CD4-positive, alpha-beta T cell (primary cell): ENCODE measurements at regions not wholly inside any gene's neighbourhood (a gene's known extent, or its start where the extent isn't known, plus 50 kb on each side); places are given as distances from the start of the nearest gene placed in this dataset.

ENCODE experiments used
- ATAC-seq: fragments of 200-7000 bp; cut with Tn5 transposase; one replicate; pipeline ENCODE4 v1.10.0; 2022; ENCODE audit warnings: mild to moderate bottlenecking; ENCODE audit not compliant: poor library complexity
- CTCF ChIA-PET: fragments of 350-600 bp; sonication (Branson Sonifier 250); formaldehyde crosslinking; loops from one replicate; lab custom pipeline; 2021; ENCODE audit warnings: antibody characterized with exemption, inconsistent platforms; lab: Charles Lee
- POLR2A ChIA-PET: fragments of 350-600 bp; sonication (Branson Sonifier 250); formaldehyde crosslinking; loops from one replicate; lab custom pipeline; 2021; ENCODE audit warnings: antibody characterized with exemption, inconsistent platforms; lab: Charles Lee
- DNase-seq, 14 experiments: peaks; one replicate each; pipeline ENCODE4 v3.0.0-alpha.2; 2013 to 2020; ENCODE audit warnings: mixed read lengths in 2 of 14
- H3K27ac ChIP-seq, 2 donors: one replicate each; pipeline versions ENCODE4 v1.5.1 to v1.7.0; 2013; ENCODE audit warnings: low read length in 2 of 2, low read depth in 1 of 2, mild to moderate bottlenecking in 1 of 2
- H3K27me3 ChIP-seq, 2 experiments: 1 replicate in 1 of 2; 2 replicates in 1 of 2; pipeline versions ENCODE4 v1.6.1 to v1.7.0; 2013; ENCODE audit warnings: low read length in 2 of 2, control low read depth in 1 of 2, mild to moderate bottlenecking in 1 of 2, moderate library complexity in 1 of 2; ENCODE audit not compliant: insufficient read depth in 2 of 2, control insufficient read depth in 1 of 2
- H3K36me3 ChIP-seq: one replicate; pipeline ENCODE4 v1.6.1; 2013; ENCODE audit warnings: low read length, control low read depth; ENCODE audit not compliant: insufficient read depth
- H3K4me1 ChIP-seq: one replicate; pipeline ENCODE4 v1.6.1; 2013; ENCODE audit warnings: low read length, control low read depth; ENCODE audit not compliant: insufficient read depth
- H3K4me3 ChIP-seq: one replicate; pipeline ENCODE4 v1.5.1; 2013; ENCODE audit warnings: mild to moderate bottlenecking, low read length, moderate library complexity
- H3K9me3 ChIP-seq, 2 experiments: 1 replicate in 1 of 2; 2 replicates in 1 of 2; pipeline versions ENCODE4 v1.6.1 to v1.7.0; 2013; ENCODE audit warnings: low read length in 2 of 2, mild to moderate bottlenecking in 2 of 2, control low read depth in 1 of 2, moderate library complexity in 1 of 2; ENCODE audit not compliant: control insufficient read depth in 1 of 2, insufficient read depth in 1 of 2
- H3K27ac Mint-ChIP-seq: one replicate; pipeline ENCODE4 v1.8.0; 2020; ENCODE audit warnings: mixed read lengths
- H3K27me3 Mint-ChIP-seq: one replicate; pipeline ENCODE4 v1.8.0; 2021; ENCODE audit warnings: mixed read lengths
- H3K36me3 Mint-ChIP-seq: one replicate; pipeline ENCODE4 v1.8.0; 2021; ENCODE audit warnings: low read depth, mixed read lengths
- H3K4me1 Mint-ChIP-seq: one replicate; pipeline ENCODE4 v1.8.0; 2021; ENCODE audit warnings: low read depth, mixed read lengths
- H3K4me3 Mint-ChIP-seq: one replicate; pipeline ENCODE4 v1.8.0; 2020; ENCODE audit warnings: mild to moderate bottlenecking, mixed read lengths
- H3K9me3 Mint-ChIP-seq: one replicate; pipeline ENCODE4 v1.8.0; 2020; ENCODE audit warnings: mixed read lengths
- CTCF ChIP-seq: fragments of 200-600 bp; IDR thresholded peaks from one replicate; pipeline ENCODE4 v1.8.0; 2022; ENCODE audit warnings: antibody characterized with exemption, mild to moderate bottlenecking
- intact Hi-C, 2 experiments: fragments of 100-400 bp; cut with DNase I in 1 of 2; cut with micrococcal nuclease in 1 of 2; formaldehyde crosslinking; loops; one replicate each; pipeline versions ENCODE4 v1.15.1 to v1.9.0; 2023 to 2025; cut with DNase I, micrococcal nuclease

- no peak for TF ChIP-seq CTCF
- no peaks in the 10 kb centered on the region for H3K4me1 Mint-ChIP-seq
- Histone ChIP-seq H3K9me3 (no peaks in the 10 kb centered on the region), H3K27me3 (no peaks in the 10 kb centered on the region), H3K4me3 (no peak overlapping the region), H3K27ac (no peak overlapping the region), H3K4me1 (no peaks in the 10 kb centered on the region), H3K36me3 (no peaks in the 10 kb centered on the region)
- no peak for ATAC-seq
- ChIA-PET CTCF (no interaction called here), POLR2A (no interaction called here)
- no peaks in the 10 kb centered on the region for H3K9me3 Mint-ChIP-seq
- H3K4me3 Mint-ChIP-seq, result no peak overlapping the region
- H3K27ac Mint-ChIP-seq, result no peak overlapping the region
- no peaks in the 10 kb centered on the region for H3K27me3 Mint-ChIP-seq
- H3K36me3 Mint-ChIP-seq, result no peaks in the 10 kb centered on the region
- intact Hi-C loops, result no loop called here
- no peak for DNase-seq
Measured at GRCh38 chr3:159171333-159171732, 369.5 kb downstream of the MFSD1 start.

- DNase-seq, result no peak
- no peaks in the 10 kb centered on the region for H3K36me3 Mint-ChIP-seq
- ChIA-PET POLR2A (no interaction called here), CTCF (no interaction called here)
- Histone ChIP-seq H3K4me3 (no peak overlapping the region), H3K36me3 (no peaks in the 10 kb centered on the region), H3K9me3 (no peaks in the 10 kb centered on the region), H3K27me3 (no peaks in the 10 kb centered on the region), H3K27ac (no peak overlapping the region), H3K4me1 (no peaks in the 10 kb centered on the region)
- no peak for TF ChIP-seq CTCF
- no peaks in the 10 kb centered on the region for H3K9me3 Mint-ChIP-seq
- no peak overlapping the region for H3K27ac Mint-ChIP-seq
- no peaks in the 10 kb centered on the region for H3K4me1 Mint-ChIP-seq
- no peak overlapping the region for H3K4me3 Mint-ChIP-seq
- ATAC-seq, result no peak
- intact Hi-C loops, result no loop called here
- H3K27me3 Mint-ChIP-seq, result no peaks in the 10 kb centered on the region
Measured at GRCh38 chr3:159172473-159172872, 370.6 kb downstream of the MFSD1 start.

- ChIA-PET CTCF (no interaction called here), POLR2A (no interaction called here)
- Mint-ChIP-seq H3K4me3 (no peak overlapping the region), H3K27me3 (no peaks in the 10 kb centered on the region), H3K27ac (no peak overlapping the region), H3K9me3 (no peaks in the 10 kb centered on the region), H3K36me3 (no peaks in the 10 kb centered on the region), H3K4me1 (no peaks in the 10 kb centered on the region)
- ATAC-seq (no peak), DNase-seq (no peak)
- Histone ChIP-seq H3K4me1 (no peaks in the 10 kb centered on the region), H3K4me3 (no peak overlapping the region), H3K9me3 (no peaks in the 10 kb centered on the region), H3K36me3 (no peaks in the 10 kb centered on the region), H3K27me3 (no peaks in the 10 kb centered on the region), H3K27ac (no peak overlapping the region)
- TF ChIP-seq CTCF, result no peak
- intact Hi-C loops, result no loop called here
Measured at GRCh38 chr3:159174715-159175692, 373.1 kb downstream of the MFSD1 start.
